GM19463 (cell line): ENCODE measurements at regions not wholly inside any gene's neighbourhood (a gene's known extent, or its start where the extent isn't known, plus 50 kb on each side); places are given as distances from the start of the nearest gene placed in this dataset.
"Not testable (repeated sequence)": the region's sequence is repeated elsewhere in the genome, so short reads cannot be mapped to it uniquely, and the experiment has no call there.

Source experiments
- ATAC-seq: cut with Tn5 transposase; IDR thresholded peaks from one replicate; pipeline ENCODE4 v1.9.1; 2021; ENCODE audit warnings: mild to moderate bottlenecking, moderate library complexity; ENCODE audit not compliant: unreplicated experiment

GRCh38 chr22:25407859-25408229 is 156.6 kb upstream of the GRK3 start:
- no peak for ATAC-seq

GRCh38 chr22:25409240-25409639 is 155.2 kb upstream of the GRK3 start:
- ATAC-seq, result no peak

GRCh38 chr22:25410849-25411248 is 153.6 kb upstream of the GRK3 start:
- no peak for ATAC-seq

GRCh38 chr22:25413620-25414019 is 150.9 kb upstream of the GRK3 start:
- ATAC-seq, result no peak

- ATAC-seq, result not testable (repeated sequence)
These were observed 148.7 kb upstream of the GRK3 start for GRCh38 chr22:25415731-25416130.

- ATAC-seq, result not testable (repeated sequence)
These were observed 146.6 kb upstream of the GRK3 start for GRCh38 chr22:25417826-25418225.

- no peak for ATAC-seq
These were observed 145.0 kb upstream of the GRK3 start for GRCh38 chr22:25419247-25420113.

GRCh38 chr22:25420114-25420441 is 144.4 kb upstream of the GRK3 start:
- not testable (repeated sequence) for ATAC-seq

- no peak for ATAC-seq
These were observed 144.0 kb upstream of the GRK3 start for GRCh38 chr22:25420471-25420924.

- ATAC-seq, result no peak
These were observed 143.3 kb upstream of the GRK3 start for GRCh38 chr22:25420925-25421904.

- ATAC-seq, result not testable (repeated sequence)
These were observed 137.8 kb upstream of the GRK3 start for GRCh38 chr22:25426530-25427308.

GRCh38 chr22:25431637-25432342 is 132.7 kb upstream of the GRK3 start:
- ATAC-seq, result not testable (repeated sequence)

GRCh38 chr22:25433381-25433970 is 131.0 kb upstream of the GRK3 start:
- ATAC-seq, result not testable (repeated sequence)

GRCh38 chr22:25437414-25438160 is 126.9 kb upstream of the GRK3 start:
- no peak for ATAC-seq

GRCh38 chr22:25447067-25447685 is 117.3 kb upstream of the GRK3 start:
- no peak for ATAC-seq

GRCh38 chr22:25447686-25448434 is 116.6 kb upstream of the GRK3 start:
- peak; percentile 85 for ATAC-seq

GRCh38 chr22:25448435-25449051 is 115.9 kb upstream of the GRK3 start:
- no peak for ATAC-seq
